Left lobe of liver (tissue), 2 donors: ENCODE measurements at regions not wholly inside any gene's neighbourhood (a gene's known extent, or its start where the extent isn't known, plus 50 kb on each side); places are given as distances from the start of the nearest gene placed in this dataset.

Experiments
- ATAC-seq: fragments of 200-7000 bp; cut with Tn5 transposase; one replicate; pipeline ENCODE4 v1.9.1; 2020; ENCODE audit warnings: mild to moderate bottlenecking, moderate library complexity
- DNase-seq: peaks from one replicate; pipeline ENCODE4 v3.0.0-alpha.2; 2020; ENCODE audit warnings: low spot score
- donor health status: DM: no; HTN: no; CAD: no; lungs with moderate emphysema.
- donor health status: DM: no; HTN: yes; CAD: no.

GRCh38 chr15:60204131-60204885 is 193.5 kb downstream of the ANXA2 start:
- DNase-seq (no peak), ATAC-seq (no peak)

GRCh38 chr15:60208709-60209108 is 189.1 kb downstream of the ANXA2 start:
- ATAC-seq (no peak), DNase-seq (no peak)

- DNase-seq (no peak), ATAC-seq (no peak)
These were observed 185.2 kb downstream of the ANXA2 start for GRCh38 chr15:60212536-60212935.

DNA sequence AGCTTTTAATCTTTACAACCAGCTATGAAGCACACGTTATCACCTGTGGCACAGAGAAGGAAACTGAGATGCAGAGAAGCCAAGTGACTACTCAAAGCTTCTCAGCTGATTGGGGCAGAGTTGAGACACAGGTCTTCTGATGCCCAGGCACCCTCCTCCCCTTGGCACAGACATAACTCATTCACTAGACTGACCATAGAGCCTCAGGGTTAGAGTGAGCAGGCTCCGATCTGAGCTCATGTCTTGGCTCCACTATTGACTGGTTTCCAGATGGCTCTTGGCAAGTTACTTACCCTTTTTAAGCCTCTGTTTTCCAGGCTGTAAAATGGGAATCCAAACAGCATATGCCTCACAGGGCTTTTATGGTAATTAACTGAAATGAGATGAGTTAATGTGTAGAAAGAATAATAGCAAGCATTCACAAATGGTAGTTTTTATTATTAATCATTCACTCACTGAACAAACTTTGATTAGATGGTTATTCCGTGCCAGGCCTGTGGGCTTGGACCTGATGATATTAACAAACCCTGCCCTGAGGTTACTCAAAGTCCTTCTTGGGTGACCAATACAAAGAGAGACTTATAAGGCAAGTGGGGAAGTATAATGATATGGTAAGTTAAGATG is 184.3 kb downstream of the ANXA2 start:
- DNase-seq (no peak), ATAC-seq (no peak)

GRCh38 chr15:60214201-60214600 is 183.6 kb downstream of the ANXA2 start:
- DNase-seq (no peak), ATAC-seq (no peak)

DNA sequence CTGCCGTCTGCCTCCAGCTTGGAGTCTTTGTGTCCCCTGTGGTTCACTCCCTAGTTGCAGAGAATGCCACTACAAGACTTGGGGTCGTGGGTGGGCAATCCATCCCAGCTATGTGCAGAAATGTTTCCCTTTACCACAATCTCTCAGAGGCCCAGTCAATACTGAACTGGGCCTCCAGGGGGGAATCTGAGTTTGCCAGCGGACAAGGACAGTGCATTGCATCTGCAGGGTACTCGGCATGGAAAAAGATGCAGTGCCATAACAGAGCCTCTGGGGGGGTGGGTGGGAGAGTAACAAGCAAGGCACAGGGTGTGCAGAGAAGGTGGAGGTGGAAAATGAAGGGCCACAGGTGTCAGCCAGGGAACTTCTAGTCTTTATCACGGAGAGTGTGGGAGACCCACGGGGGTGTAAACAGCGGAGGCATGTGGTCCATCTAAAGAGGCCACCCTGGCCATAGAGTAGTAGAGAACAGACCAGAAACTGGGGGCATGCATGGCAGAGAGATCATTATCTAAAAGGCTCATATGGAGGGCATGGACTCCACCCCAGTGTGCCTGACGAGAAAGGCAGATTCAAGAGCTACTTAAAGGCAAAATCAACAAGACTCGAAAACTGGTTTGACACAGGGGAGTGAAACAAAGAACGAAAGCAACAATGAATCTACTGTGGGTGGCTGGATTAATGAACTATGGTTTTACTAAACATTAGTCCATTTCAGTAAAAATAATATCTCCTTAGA is 182.4 kb downstream of the ANXA2 start:
- DNase-seq (no peak), ATAC-seq (no peak)

GRCh38 chr15:60217161-60217560 is 180.6 kb downstream of the ANXA2 start:
- DNase-seq (no peak), ATAC-seq (no peak)

DNA sequence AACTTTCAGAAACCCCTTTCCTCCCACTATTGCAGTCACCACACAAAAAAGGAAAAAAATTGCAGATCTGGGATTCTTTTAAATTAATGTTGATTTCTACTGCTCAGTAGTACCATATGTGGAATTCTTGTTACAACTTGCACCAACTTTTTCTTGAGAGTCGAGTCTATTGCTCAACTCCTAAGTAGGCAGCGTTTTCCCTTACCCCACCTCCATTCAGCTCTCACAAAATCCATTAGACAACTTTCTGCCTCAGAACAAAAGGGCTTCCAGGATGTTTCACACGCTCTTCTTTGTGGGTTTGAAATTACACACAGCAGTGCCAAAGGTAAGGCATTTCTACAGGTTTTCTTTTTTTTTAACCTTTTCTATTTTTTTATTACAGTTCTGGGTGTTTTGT is 179.5 kb downstream of the ANXA2 start:
- no peak for ATAC-seq

DNA sequence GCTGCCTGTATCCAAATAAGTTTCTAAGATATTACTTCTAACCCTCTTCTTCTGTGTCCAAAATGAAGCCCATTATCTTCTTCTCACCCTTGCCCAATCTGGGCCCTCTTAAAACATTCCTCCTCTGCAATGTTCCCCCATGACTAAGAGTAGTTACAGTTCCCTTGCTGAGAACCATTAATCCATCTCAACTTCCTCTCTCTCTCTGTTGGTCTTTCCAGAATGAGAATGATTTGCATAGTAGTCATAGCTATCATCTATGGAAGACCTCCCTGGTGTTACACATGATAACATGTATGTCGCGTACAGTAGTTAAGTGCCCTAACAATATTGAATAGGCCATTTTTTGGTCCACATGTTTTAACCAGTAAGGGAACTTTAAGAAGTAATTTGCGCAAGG is 177.9 kb downstream of the ANXA2 start:
- ATAC-seq (no peak), DNase-seq (no peak)

More for the DNA sequence above, 179.5 kb downstream of the ANXA2 start:
- DNase-seq: no peak

GRCh38 chr15:60221356-60221755 is 176.4 kb downstream of the ANXA2 start:
- DNase-seq: no peak
- ATAC-seq: no peak

DNA sequence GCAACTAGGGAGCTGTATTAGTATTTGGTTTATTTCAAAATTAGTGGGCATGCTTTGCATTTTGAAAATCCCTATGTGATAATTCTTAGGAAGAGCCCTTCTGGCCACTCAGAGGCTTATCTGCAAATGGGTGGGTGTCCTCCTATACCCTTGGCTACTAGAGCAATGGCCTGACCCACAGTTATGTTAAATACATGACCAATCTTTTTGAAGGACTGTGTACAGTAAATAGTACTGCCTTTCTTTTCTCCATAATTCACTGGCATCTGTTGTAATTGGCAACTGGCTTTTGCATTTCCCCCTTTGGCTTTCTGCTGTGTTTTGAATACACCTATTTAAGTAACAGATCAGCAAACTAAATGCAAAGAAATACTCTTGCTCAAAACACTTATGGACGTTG is 175.4 kb downstream of the ANXA2 start:
- ATAC-seq (no peak), DNase-seq (no peak)

GRCh38 chr15:60223176-60223575 is 174.6 kb downstream of the ANXA2 start:
- ATAC-seq (no peak), DNase-seq (no peak)

- ATAC-seq (no peak), DNase-seq (no peak)
These were observed 170.9 kb downstream of the ANXA2 start for GRCh38 chr15:60226924-60227323.

- ATAC-seq (no peak), DNase-seq (no peak)
These were observed 169.7 kb downstream of the ANXA2 start for GRCh38 chr15:60228101-60228500.

DNA sequence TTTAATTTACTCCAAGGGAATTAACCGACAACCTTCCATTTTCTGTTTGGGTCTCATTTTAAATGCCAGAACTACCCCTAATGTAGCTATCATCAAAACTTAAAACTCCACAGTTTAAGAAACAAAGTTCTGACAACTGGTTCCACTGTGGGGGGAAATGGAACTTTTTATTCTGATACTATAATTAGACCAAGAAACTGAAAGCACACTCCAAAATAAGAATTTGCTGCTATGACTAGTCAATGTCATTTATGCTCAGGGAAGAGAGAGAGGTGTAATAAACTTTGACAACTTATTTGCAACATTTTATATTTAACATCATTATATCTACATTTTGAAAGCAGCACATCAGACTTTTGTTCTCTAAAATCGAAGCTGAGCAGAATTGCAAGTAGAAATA is 169.2 kb downstream of the ANXA2 start:
- ATAC-seq (no peak), DNase-seq (no peak)

DNA sequence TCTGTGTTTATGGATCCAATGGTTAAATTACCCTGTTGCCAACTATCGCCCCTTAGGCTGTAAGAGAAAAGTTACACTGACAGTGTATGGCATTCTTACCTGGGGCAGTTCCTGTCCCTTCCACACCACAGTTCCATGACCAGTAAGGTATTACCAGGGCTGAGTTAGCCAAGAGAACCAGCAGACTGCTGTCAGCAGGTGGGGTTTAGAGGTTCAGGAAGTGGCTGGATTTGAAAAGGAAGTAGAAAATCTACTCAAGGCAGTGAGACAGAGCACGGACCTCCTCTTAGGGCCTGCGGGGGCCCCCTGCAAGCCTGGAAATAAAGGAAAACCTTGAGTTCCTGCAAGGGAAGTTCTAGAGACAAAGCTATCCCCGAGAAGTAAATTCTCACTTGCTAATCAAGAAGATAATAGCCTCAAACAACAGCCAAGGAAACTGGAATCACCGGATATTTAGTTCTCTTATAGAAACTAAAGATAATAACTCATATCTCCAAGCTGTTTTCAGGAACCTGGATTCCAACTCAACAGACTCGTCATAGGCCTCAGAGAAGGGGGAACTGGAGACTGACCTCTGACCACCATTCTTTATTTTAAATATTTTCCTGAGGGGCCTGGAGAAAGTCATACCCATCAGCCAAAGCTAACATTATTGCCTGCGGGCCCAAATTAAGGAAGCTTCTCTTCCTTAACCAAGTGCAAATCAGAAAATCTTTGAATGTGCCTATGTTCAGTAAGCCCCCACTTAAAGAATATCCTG is 161.7 kb downstream of the ANXA2 start:
- ATAC-seq (no peak), DNase-seq (no peak)

DNA sequence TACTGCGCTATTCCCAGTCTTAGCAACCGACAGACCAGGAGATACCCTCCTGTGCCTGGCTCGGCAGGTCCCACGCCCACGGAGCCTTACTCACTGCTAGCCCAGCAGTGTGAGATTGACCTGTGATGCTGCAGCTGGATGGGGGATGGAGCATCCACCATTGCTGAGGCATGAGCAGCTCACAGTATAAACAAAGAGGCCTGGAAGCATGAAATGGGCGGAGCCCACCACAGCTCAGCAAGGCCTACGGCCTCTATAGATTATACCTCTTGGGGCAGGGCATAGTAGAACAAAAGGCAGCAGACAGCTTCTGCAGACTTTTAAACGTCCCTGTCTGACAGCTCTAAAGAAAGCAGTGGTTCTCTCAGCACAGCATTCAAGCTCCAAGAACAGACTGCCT is 160.3 kb downstream of the ANXA2 start:
- ATAC-seq (no peak), DNase-seq (no peak)

GRCh38 chr15:60243769-60244168 is 154.0 kb downstream of the ANXA2 start:
- no peak for DNase-seq
- ATAC-seq: no peak

GRCh38 chr15:60244813-60245212 is 153.0 kb downstream of the ANXA2 start:
- DNase-seq (no peak), ATAC-seq (no peak)

GRCh38 chr15:60250316-60250715 is 147.5 kb downstream of the ANXA2 start:
- DNase-seq: no peak
- no peak for ATAC-seq

- DNase-seq (no peak), ATAC-seq (no peak)
These were observed 146.3 kb downstream of the ANXA2 start for GRCh38 chr15:60251300-60252070.
